HG02970 (cell line): ENCODE measurements at regions not wholly inside any gene's neighbourhood (a gene's known extent, or its start where the extent isn't known, plus 50 kb on each side); places are given as distances from the start of the nearest gene placed in this dataset.
"Not testable (repeated sequence)": the region's sequence is repeated elsewhere in the genome, so short reads cannot be mapped to it uniquely, and the experiment has no call there.

Experiments used
- ATAC-seq: cut with Tn5 transposase; IDR thresholded peaks from one replicate; pipeline ENCODE4 v1.9.1; 2021; ENCODE audit warnings: mild to moderate bottlenecking, moderate library complexity, moderate number of reproducible peaks; ENCODE audit not compliant: unreplicated experiment, low FRiP score

- no peak for ATAC-seq
These were observed 125.7 kb upstream of the TRHDE start for GRCh38 chr12:72146495-72146894.

GRCh38 chr12:72148709-72149108 lies 123.5 kb upstream of the TRHDE start:
- ATAC-seq: no peak

- ATAC-seq: no peak
These were observed 109.3 kb upstream of the TRHDE start for GRCh38 chr12:72162875-72163274.

- no peak for ATAC-seq
These were observed 103.3 kb upstream of the TRHDE start for GRCh38 chr12:72168851-72169250.

GRCh38 chr12:72173974-72174373 lies 98.2 kb upstream of the TRHDE start:
- no peak for ATAC-seq

GRCh38 chr12:72178244-72178643 lies 93.9 kb upstream of the TRHDE start:
- ATAC-seq: no peak

GRCh38 chr12:72178871-72179270 lies 93.3 kb upstream of the TRHDE start:
- ATAC-seq: no peak

GRCh38 chr12:72179841-72180240 lies 92.3 kb upstream of the TRHDE start:
- no peak for ATAC-seq

- not testable (repeated sequence) for ATAC-seq
These were observed 87.1 kb upstream of the TRHDE start for GRCh38 chr12:72184971-72185533.

GRCh38 chr12:72189266-72189665 lies 82.9 kb upstream of the TRHDE start:
- no peak for ATAC-seq

GRCh38 chr12:72191761-72192160 lies 80.4 kb upstream of the TRHDE start:
- no peak for ATAC-seq

- no peak for ATAC-seq
These were observed 74.4 kb upstream of the TRHDE start for GRCh38 chr12:72197790-72198189.

- no peak for ATAC-seq
These were observed 70.7 kb upstream of the TRHDE start for GRCh38 chr12:72201457-72201856.

GRCh38 chr12:72203764-72204335 lies 68.3 kb upstream of the TRHDE start:
- no peak for ATAC-seq

- no peak for ATAC-seq
These were observed 65.1 kb upstream of the TRHDE start for GRCh38 chr12:72207079-72207478.

- no peak for ATAC-seq
These were observed 64.4 kb upstream of the TRHDE start for GRCh38 chr12:72207486-72208409.

- no peak for ATAC-seq
These were observed 63.1 kb upstream of the TRHDE start for GRCh38 chr12:72209086-72209485.

GRCh38 chr12:72214163-72214562 lies 58.0 kb upstream of the TRHDE start:
- no peak for ATAC-seq

- ATAC-seq: not testable (repeated sequence)
These were observed 56.9 kb upstream of the TRHDE start for GRCh38 chr12:72215287-72215686.

GRCh38 chr12:72219937-72220336 lies 52.2 kb upstream of the TRHDE start:
- ATAC-seq: no peak
